ENCODE measurements at regions not wholly inside any gene's neighbourhood (a gene's known extent, or its start where the extent isn't known, plus 50 kb on each side); places are given as distances from the start of the nearest gene placed in this dataset.

DNA sequence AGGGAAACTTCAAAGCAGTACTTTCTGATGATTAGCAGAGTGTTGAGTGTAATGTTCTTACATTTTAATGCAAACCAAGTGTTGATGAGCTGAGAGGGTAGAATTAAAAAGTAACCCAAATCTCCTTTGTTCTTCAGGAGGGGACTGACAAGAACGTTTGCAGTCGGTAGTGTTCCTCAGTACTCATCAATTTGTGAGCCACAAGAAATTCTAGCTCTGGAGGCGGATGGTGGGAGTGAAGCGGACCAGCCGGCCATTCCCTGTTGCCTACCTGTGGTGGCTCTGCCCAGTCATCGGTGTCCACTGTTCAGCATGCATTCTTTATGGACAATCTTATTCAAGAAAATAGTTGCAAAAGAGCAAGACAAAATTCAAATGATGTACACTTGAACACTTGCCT lies 438.6 kb upstream of the POU3F3 start:
- no peak overlapping the region for H3K27ac ChIP-seq (ENCODE audit: extremely low read depth, low read depth, low read length)
- TF ChIP-seq GFI1B (tag by site-specific recombination; IDR thresholded peaks at IDR 0.05) (no peak), ZEB2 (tag by site-specific recombination; IDR thresholded peaks at IDR 0.05) (no peak), ZNF501 (tag by site-specific recombination; IDR thresholded peaks at IDR 0.05) (no peak), ZNF776 (tag by site-specific recombination; IDR thresholded peaks at IDR 0.05; ENCODE audit: borderline replicate concordance) (no peak), ZNF473 (tag by site-specific recombination; IDR thresholded peaks at IDR 0.05) (no peak), SP7 (tag by site-specific recombination; IDR thresholded peaks at IDR 0.05) (no peak), ZNF292 (tag by site-specific recombination; IDR thresholded peaks at IDR 0.05; ENCODE audit: borderline replicate concordance, low read depth) (no peak), REPIN1 (tag by site-specific recombination; IDR thresholded peaks at IDR 0.05; ENCODE audit: low read depth) (no peak), ZNF791 (tag by site-specific recombination; IDR thresholded peaks at IDR 0.05) (no peak), ZNF426 (tag by site-specific recombination; IDR thresholded peaks at IDR 0.05) (no peak), ZNF433 (tag by site-specific recombination; IDR thresholded peaks at IDR 0.05; ENCODE audit: low read depth) (no peak)
- TF ChIP-seq, protein P1, sequence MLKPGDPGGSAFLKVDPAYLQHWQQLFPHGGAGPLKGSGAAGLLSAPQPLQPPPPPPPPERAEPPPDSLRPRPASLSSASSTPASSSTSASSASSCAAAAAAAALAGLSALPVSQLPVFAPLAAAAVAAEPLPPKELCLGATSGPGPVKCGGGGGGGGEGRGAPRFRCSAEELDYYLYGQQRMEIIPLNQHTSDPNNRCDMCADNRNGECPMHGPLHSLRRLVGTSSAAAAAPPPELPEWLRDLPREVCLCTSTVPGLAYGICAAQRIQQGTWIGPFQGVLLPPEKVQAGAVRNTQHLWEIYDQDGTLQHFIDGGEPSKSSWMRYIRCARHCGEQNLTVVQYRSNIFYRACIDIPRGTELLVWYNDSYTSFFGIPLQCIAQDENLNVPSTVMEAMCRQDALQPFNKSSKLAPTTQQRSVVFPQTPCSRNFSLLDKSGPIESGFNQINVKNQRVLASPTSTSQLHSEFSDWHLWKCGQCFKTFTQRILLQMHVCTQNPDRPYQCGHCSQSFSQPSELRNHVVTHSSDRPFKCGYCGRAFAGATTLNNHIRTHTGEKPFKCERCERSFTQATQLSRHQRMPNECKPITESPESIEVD (tag by site-specific recombination; IDR thresholded peaks at IDR 0.05): no peak
- TF ChIP-seq, protein P2, sequence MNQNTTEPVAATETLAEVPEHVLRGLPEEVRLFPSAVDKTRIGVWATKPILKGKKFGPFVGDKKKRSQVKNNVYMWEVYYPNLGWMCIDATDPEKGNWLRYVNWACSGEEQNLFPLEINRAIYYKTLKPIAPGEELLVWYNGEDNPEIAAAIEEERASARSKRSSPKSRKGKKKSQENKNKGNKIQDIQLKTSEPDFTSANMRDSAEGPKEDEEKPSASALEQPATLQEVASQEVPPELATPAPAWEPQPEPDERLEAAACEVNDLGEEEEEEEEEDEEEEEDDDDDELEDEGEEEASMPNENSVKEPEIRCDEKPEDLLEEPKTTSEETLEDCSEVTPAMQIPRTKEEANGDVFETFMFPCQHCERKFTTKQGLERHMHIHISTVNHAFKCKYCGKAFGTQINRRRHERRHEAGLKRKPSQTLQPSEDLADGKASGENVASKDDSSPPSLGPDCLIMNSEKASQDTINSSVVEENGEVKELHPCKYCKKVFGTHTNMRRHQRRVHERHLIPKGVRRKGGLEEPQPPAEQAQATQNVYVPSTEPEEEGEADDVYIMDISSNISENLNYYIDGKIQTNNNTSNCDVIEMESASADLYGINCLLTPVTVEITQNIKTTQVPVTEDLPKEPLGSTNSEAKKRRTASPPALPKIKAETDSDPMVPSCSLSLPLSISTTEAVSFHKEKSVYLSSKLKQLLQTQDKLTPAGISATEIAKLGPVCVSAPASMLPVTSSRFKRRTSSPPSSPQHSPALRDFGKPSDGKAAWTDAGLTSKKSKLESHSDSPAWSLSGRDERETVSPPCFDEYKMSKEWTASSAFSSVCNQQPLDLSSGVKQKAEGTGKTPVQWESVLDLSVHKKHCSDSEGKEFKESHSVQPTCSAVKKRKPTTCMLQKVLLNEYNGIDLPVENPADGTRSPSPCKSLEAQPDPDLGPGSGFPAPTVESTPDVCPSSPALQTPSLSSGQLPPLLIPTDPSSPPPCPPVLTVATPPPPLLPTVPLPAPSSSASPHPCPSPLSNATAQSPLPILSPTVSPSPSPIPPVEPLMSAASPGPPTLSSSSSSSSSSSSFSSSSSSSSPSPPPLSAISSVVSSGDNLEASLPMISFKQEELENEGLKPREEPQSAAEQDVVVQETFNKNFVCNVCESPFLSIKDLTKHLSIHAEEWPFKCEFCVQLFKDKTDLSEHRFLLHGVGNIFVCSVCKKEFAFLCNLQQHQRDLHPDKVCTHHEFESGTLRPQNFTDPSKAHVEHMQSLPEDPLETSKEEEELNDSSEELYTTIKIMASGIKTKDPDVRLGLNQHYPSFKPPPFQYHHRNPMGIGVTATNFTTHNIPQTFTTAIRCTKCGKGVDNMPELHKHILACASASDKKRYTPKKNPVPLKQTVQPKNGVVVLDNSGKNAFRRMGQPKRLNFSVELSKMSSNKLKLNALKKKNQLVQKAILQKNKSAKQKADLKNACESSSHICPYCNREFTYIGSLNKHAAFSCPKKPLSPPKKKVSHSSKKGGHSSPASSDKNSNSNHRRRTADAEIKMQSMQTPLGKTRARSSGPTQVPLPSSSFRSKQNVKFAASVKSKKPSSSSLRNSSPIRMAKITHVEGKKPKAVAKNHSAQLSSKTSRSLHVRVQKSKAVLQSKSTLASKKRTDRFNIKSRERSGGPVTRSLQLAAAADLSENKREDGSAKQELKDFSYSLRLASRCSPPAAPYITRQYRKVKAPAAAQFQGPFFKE (tag by site-specific recombination; IDR thresholded peaks at IDR 0.05; ENCODE audit: borderline replicate concordance): no peak
- TF ChIP-seq, protein P3, sequence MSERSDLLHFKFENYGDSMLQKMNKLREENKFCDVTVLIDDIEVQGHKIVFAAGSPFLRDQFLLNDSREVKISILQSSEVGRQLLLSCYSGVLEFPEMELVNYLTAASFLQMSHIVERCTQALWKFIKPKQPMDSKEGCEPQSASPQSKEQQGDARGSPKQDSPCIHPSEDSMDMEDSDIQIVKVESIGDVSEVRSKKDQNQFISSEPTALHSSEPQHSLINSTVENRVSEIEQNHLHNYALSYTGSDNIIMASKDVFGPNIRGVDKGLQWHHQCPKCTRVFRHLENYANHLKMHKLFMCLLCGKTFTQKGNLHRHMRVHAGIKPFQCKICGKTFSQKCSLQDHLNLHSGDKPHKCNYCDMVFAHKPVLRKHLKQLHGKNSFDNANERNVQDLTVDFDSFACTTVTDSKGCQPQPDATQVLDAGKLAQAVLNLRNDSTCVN (tag by site-specific recombination; optimal IDR thresholded peaks at IDR 0.05): no peak
- TF ChIP-seq, protein P4, sequence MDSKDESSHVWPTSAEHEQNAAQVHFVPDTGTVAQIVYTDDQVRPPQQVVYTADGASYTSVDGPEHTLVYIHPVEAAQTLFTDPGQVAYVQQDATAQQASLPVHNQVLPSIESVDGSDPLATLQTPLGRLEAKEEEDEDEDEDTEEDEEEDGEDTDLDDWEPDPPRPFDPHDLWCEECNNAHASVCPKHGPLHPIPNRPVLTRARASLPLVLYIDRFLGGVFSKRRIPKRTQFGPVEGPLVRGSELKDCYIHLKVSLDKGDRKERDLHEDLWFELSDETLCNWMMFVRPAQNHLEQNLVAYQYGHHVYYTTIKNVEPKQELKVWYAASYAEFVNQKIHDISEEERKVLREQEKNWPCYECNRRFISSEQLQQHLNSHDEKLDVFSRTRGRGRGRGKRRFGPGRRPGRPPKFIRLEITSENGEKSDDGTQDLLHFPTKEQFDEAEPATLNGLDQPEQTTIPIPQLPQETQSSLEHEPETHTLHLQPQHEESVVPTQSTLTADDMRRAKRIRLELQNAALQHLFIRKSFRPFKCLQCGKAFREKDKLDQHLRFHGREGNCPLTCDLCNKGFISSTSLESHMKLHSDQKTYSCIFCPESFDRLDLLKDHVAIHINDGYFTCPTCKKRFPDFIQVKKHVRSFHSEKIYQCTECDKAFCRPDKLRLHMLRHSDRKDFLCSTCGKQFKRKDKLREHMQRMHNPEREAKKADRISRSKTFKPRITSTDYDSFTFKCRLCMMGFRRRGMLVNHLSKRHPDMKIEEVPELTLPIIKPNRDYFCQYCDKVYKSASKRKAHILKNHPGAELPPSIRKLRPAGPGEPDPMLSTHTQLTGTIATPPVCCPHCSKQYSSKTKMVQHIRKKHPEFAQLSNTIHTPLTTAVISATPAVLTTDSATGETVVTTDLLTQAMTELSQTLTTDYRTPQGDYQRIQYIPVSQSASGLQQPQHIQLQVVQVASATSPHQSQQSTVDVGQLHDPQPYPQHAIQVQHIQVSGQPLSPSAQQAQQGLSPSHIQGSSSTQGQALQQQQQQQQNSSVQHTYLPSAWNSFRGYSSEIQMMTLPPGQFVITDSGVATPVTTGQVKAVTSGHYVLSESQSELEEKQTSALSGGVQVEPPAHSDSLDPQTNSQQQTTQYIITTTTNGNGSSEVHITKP (tag by site-specific recombination; IDR thresholded peaks at IDR 0.05): no peak
- TF ChIP-seq, protein P5, sequence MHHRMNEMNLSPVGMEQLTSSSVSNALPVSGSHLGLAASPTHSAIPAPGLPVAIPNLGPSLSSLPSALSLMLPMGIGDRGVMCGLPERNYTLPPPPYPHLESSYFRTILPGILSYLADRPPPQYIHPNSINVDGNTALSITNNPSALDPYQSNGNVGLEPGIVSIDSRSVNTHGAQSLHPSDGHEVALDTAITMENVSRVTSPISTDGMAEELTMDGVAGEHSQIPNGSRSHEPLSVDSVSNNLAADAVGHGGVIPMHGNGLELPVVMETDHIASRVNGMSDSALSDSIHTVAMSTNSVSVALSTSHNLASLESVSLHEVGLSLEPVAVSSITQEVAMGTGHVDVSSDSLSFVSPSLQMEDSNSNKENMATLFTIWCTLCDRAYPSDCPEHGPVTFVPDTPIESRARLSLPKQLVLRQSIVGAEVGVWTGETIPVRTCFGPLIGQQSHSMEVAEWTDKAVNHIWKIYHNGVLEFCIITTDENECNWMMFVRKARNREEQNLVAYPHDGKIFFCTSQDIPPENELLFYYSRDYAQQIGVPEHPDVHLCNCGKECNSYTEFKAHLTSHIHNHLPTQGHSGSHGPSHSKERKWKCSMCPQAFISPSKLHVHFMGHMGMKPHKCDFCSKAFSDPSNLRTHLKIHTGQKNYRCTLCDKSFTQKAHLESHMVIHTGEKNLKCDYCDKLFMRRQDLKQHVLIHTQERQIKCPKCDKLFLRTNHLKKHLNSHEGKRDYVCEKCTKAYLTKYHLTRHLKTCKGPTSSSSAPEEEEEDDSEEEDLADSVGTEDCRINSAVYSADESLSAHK (tag by site-specific recombination; IDR thresholded peaks at IDR 0.05): no peak
- no peaks in the 10 kb centered on the region; the same call in 1 of the 2 replicates for H3K4me1 ChIP-seq (ENCODE audit: control insufficient read depth, insufficient read depth, low read length)
- H3K9me3 ChIP-seq (ENCODE audit: control insufficient read depth, insufficient read depth, low read depth, low read length): no peaks in the 10 kb centered on the region
- no peaks in the 10 kb centered on the region for H3K36me3 ChIP-seq (ENCODE audit: control insufficient read depth in 2 of 2, insufficient read depth in 1 of 2, low read length in 2 of 2)
- CTCF ChIA-PET: interaction anchor here (0.5 to 1.1 kb wide), 2 partner anchors 222 to 434 kb away, joined by 3 read pairs; no protein-coding TSS in a partner anchor
- no peak overlapping the region for H3K4me3 ChIP-seq (ENCODE audit: low read depth, low read length)
- POLR2A ChIA-PET: no interaction called here
